CD4-positive, alpha-beta T cell (primary cell): ENCODE measurements at regions not wholly inside any gene's neighbourhood (a gene's known extent, or its start where the extent isn't known, plus 50 kb on each side); places are given as distances from the start of the nearest gene placed in this dataset.
A peak's percentile ranks its signal among the peaks of the same experiment; 100 is the strongest.

Experiments
- ATAC-seq: fragments of 200-7000 bp; cut with Tn5 transposase; one replicate; pipeline ENCODE4 v1.10.0; 2022; ENCODE audit warnings: mild to moderate bottlenecking; ENCODE audit not compliant: poor library complexity
- CTCF ChIA-PET: fragments of 350-600 bp; sonication (Branson Sonifier 250); formaldehyde crosslinking; loops from one replicate; lab custom pipeline; 2021; ENCODE audit warnings: antibody characterized with exemption, inconsistent platforms; lab: Charles Lee
- POLR2A ChIA-PET: fragments of 350-600 bp; sonication (Branson Sonifier 250); formaldehyde crosslinking; loops from one replicate; lab custom pipeline; 2021; ENCODE audit warnings: antibody characterized with exemption, inconsistent platforms; lab: Charles Lee
- DNase-seq, 14 experiments: peaks; one replicate each; pipeline ENCODE4 v3.0.0-alpha.2; 2013 to 2020; ENCODE audit warnings: mixed read lengths in 2 of 14
- H3K27ac ChIP-seq, 2 donors: one replicate each; pipeline versions ENCODE4 v1.5.1 to v1.7.0; 2013; ENCODE audit warnings: low read length in 2 of 2, low read depth in 1 of 2, mild to moderate bottlenecking in 1 of 2
- H3K27me3 ChIP-seq, 2 experiments: 1 replicate in 1 of 2; 2 replicates in 1 of 2; pipeline versions ENCODE4 v1.6.1 to v1.7.0; 2013; ENCODE audit warnings: low read length in 2 of 2, control low read depth in 1 of 2, mild to moderate bottlenecking in 1 of 2, moderate library complexity in 1 of 2; ENCODE audit not compliant: insufficient read depth in 2 of 2, control insufficient read depth in 1 of 2
- H3K36me3 ChIP-seq: one replicate; pipeline ENCODE4 v1.6.1; 2013; ENCODE audit warnings: low read length, control low read depth; ENCODE audit not compliant: insufficient read depth
- H3K4me1 ChIP-seq: one replicate; pipeline ENCODE4 v1.6.1; 2013; ENCODE audit warnings: low read length, control low read depth; ENCODE audit not compliant: insufficient read depth
- H3K4me3 ChIP-seq: one replicate; pipeline ENCODE4 v1.5.1; 2013; ENCODE audit warnings: mild to moderate bottlenecking, low read length, moderate library complexity
- H3K9me3 ChIP-seq, 2 experiments: 1 replicate in 1 of 2; 2 replicates in 1 of 2; pipeline versions ENCODE4 v1.6.1 to v1.7.0; 2013; ENCODE audit warnings: low read length in 2 of 2, mild to moderate bottlenecking in 2 of 2, control low read depth in 1 of 2, moderate library complexity in 1 of 2; ENCODE audit not compliant: control insufficient read depth in 1 of 2, insufficient read depth in 1 of 2
- H3K27ac Mint-ChIP-seq: one replicate; pipeline ENCODE4 v1.8.0; 2020; ENCODE audit warnings: mixed read lengths
- H3K27me3 Mint-ChIP-seq: one replicate; pipeline ENCODE4 v1.8.0; 2021; ENCODE audit warnings: mixed read lengths
- H3K36me3 Mint-ChIP-seq: one replicate; pipeline ENCODE4 v1.8.0; 2021; ENCODE audit warnings: low read depth, mixed read lengths
- H3K4me1 Mint-ChIP-seq: one replicate; pipeline ENCODE4 v1.8.0; 2021; ENCODE audit warnings: low read depth, mixed read lengths
- H3K4me3 Mint-ChIP-seq: one replicate; pipeline ENCODE4 v1.8.0; 2020; ENCODE audit warnings: mild to moderate bottlenecking, mixed read lengths
- H3K9me3 Mint-ChIP-seq: one replicate; pipeline ENCODE4 v1.8.0; 2020; ENCODE audit warnings: mixed read lengths
- intact Hi-C, 2 experiments: fragments of 100-400 bp; cut with DNase I in 1 of 2; cut with micrococcal nuclease in 1 of 2; formaldehyde crosslinking; loops; one replicate each; pipeline versions ENCODE4 v1.15.1 to v1.9.0; 2023 to 2025; cut with DNase I, micrococcal nuclease
- TF ChIP-seq, protein P1 (sequence below): fragments of 200-600 bp; IDR thresholded peaks from one replicate; pipeline ENCODE4 v1.8.0; 2022; ENCODE audit warnings: antibody characterized with exemption, mild to moderate bottlenecking

DNA sequence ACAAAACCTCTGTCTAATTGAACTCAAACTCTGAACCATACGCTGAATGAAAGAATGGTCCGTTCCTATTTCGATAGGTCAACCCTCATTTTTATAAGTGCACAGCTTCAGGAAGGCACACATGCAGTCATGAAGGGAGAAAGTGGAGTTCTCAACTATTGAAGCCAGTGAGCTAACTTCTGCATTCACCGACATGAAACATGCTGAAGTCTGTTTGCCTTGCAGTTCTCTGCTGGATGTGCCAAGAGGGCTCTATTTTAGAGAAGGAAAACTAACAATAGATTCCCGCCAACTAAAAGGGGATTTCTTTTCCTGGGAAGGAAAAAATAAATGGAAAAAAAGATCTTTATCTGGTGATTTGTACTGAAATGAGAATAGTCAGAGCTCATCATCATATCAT, 191.0 kb upstream of the PLEKHG7 start:
- Mint-ChIP-seq H3K4me1 (no peaks in the 10 kb centered on the region), H3K9me3 (no peaks in the 10 kb centered on the region), H3K36me3 (no peaks in the 10 kb centered on the region), H3K27me3 (no peaks in the 10 kb centered on the region), H3K4me3 (no peak overlapping the region), H3K27ac (no peak overlapping the region)
- no peaks in the 10 kb centered on the region for H3K4me1 ChIP-seq
- ChIA-PET CTCF (interaction anchor here (0.8 to 2.0 kb wide), 4 partner anchors 12 to 46 kb away, joined by 3 to 8 read pairs (median 3); no protein-coding TSS in a partner anchor), POLR2A (interaction anchor here (1.1 kb wide), 1 partner anchor 52 kb away, joined by 3 read pairs; no protein-coding TSS in a partner anchor)
- no peak overlapping the region for H3K27ac ChIP-seq
- H3K27me3 ChIP-seq: no peaks in the 10 kb centered on the region
- H3K9me3 ChIP-seq: no peaks in the 10 kb centered on the region
- H3K36me3 ChIP-seq: no peaks in the 10 kb centered on the region
- intact Hi-C loops: no loop called here
- ATAC-seq (no peak), DNase-seq (no peak)
- no peak overlapping the region for H3K4me3 ChIP-seq
- TF ChIP-seq, protein P1, sequence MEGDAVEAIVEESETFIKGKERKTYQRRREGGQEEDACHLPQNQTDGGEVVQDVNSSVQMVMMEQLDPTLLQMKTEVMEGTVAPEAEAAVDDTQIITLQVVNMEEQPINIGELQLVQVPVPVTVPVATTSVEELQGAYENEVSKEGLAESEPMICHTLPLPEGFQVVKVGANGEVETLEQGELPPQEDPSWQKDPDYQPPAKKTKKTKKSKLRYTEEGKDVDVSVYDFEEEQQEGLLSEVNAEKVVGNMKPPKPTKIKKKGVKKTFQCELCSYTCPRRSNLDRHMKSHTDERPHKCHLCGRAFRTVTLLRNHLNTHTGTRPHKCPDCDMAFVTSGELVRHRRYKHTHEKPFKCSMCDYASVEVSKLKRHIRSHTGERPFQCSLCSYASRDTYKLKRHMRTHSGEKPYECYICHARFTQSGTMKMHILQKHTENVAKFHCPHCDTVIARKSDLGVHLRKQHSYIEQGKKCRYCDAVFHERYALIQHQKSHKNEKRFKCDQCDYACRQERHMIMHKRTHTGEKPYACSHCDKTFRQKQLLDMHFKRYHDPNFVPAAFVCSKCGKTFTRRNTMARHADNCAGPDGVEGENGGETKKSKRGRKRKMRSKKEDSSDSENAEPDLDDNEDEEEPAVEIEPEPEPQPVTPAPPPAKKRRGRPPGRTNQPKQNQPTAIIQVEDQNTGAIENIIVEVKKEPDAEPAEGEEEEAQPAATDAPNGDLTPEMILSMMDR: no peak

GRCh38 chr12:92509156-92509738, 193.5 kb upstream of the PLEKHG7 start:
- Mint-ChIP-seq H3K4me1 (peaks cover 16% of the 10 kb centered on the region), H3K27me3 (no peaks in the 10 kb centered on the region), H3K36me3 (peaks cover 5% of the 10 kb centered on the region), H3K4me3 (no peak overlapping the region), H3K9me3 (no peaks in the 10 kb centered on the region), H3K27ac (no peak overlapping the region)
- H3K9me3 ChIP-seq: no peaks in the 10 kb centered on the region
- no peaks in the 10 kb centered on the region for H3K36me3 ChIP-seq
- TF ChIP-seq, protein P1: no peak
- no peaks in the 10 kb centered on the region for H3K27me3 ChIP-seq
- H3K27ac ChIP-seq: no peak overlapping the region
- peaks cover 19% of the 10 kb centered on the region for H3K4me1 ChIP-seq
- ChIA-PET POLR2A (no interaction called here), CTCF (no interaction called here)
- no peak for ATAC-seq
- intact Hi-C loops: no loop called here
- H3K4me3 ChIP-seq: no peak overlapping the region
- no peak for DNase-seq

DNA sequence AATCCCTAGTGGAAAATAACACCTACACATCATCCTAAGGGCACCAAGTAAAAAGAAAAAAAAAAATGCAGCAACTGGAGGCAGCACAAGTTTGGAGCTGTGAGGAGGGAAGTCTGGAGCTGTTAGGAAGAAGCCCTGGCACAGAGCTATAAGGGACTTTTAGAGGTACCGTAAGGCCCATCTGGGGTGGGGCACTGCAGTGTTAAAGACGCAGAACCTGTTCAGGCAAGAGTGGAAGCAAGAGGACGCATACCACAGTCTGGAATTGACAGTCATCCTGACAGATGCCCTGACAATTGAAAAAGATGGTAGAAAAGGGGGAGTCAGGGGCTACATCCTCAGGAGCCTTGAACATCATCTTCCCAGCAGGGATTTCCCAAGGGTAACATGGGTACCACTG, 195.9 kb upstream of the PLEKHG7 start:
- Histone ChIP-seq H3K27ac (no peak overlapping the region), H3K4me1 (peaks cover 32% of the 10 kb centered on the region), H3K9me3 (no peaks in the 10 kb centered on the region), H3K27me3 (no peaks in the 10 kb centered on the region), H3K36me3 (no peaks in the 10 kb centered on the region), H3K4me3 (no peak overlapping the region)
- Mint-ChIP-seq H3K9me3 (no peaks in the 10 kb centered on the region), H3K27me3 (no peaks in the 10 kb centered on the region), H3K36me3 (peaks cover 5% of the 10 kb centered on the region), H3K4me1 (peaks cover 29% of the 10 kb centered on the region), H3K27ac (peak overlapping the region; percentile 90), H3K4me3 (no peak overlapping the region)
- ChIA-PET POLR2A (interaction anchor here (2.0 to 3.6 kb wide), 5 partner anchors 19 to 362 kb away, joined by 6 to 58 read pairs (median 10); partner anchors contain the start of gene BTG1), CTCF (interaction anchor here (1.9 kb wide), 1 partner anchor 9 kb away, joined by 4 read pairs; no protein-coding TSS in a partner anchor)
- intact Hi-C loops: no loop called here
- DNase-seq (no peak), ATAC-seq (no peak)
- TF ChIP-seq, protein P1: no peak
